Keratinocyte (primary cell): ENCODE measurements at regions not wholly inside any gene's neighbourhood (a gene's known extent, or its start where the extent isn't known, plus 50 kb on each side); places are given as distances from the start of the nearest gene placed in this dataset.

Source experiments
- EZH2 ChIP-seq: IDR thresholded peaks from one replicate; pipeline ENCODE4 v1.6.1; 2012; ENCODE audit warnings: inconsistent platforms, mild to moderate bottlenecking, low read length, moderate library complexity
- TF ChIP-seq, protein P1 (sequence below), 3 experiments: IDR thresholded peaks in 1 of 3; conservative IDR thresholded peaks in 1 of 3; optimal IDR thresholded peaks in 1 of 3; 2 replicates in 2 of 3; 3 replicates in 1 of 3; pipeline versions ENCODE3 to v1.5.1; 2011; ENCODE audit warnings: low read length in 3 of 3, mild to moderate bottlenecking in 3 of 3, moderate library complexity in 2 of 3, control low read depth in 1 of 3, inconsistent platforms in 1 of 3; ENCODE audit not compliant: insufficient read depth in 2 of 3; ENCODE audit errors: extremely low read depth in 1 of 3

DNA sequence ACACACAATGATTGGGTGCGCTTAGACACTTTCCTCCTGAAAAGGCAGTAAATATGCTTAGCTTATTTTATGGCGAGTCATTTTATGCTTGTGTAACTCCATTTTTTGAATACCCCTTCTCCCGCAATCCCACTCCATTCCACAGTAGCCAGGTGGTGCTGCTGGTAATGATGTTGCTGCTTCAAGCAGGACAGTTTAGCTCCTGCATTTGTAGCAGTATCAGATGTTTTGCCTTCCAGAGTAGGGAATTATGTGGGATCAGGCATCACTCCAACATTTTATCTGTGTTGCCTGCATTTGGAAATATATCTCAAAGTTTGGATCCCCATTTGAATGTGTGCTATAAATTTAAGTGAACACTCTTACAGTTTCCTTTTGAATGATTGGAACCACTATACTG, 302.1 kb upstream of the SGO1 start:
- TF ChIP-seq, protein P1, sequence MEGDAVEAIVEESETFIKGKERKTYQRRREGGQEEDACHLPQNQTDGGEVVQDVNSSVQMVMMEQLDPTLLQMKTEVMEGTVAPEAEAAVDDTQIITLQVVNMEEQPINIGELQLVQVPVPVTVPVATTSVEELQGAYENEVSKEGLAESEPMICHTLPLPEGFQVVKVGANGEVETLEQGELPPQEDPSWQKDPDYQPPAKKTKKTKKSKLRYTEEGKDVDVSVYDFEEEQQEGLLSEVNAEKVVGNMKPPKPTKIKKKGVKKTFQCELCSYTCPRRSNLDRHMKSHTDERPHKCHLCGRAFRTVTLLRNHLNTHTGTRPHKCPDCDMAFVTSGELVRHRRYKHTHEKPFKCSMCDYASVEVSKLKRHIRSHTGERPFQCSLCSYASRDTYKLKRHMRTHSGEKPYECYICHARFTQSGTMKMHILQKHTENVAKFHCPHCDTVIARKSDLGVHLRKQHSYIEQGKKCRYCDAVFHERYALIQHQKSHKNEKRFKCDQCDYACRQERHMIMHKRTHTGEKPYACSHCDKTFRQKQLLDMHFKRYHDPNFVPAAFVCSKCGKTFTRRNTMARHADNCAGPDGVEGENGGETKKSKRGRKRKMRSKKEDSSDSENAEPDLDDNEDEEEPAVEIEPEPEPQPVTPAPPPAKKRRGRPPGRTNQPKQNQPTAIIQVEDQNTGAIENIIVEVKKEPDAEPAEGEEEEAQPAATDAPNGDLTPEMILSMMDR (optimal IDR thresholded peaks at IDR 0.05 in 1 of 3, IDR thresholded peaks at IDR 0.05 in 1 of 3, conservative IDR thresholded peaks at IDR 0.05 in 1 of 3; ENCODE audit: extremely low read depth in 1 of 3, insufficient read depth in 2 of 3, low read length in 3 of 3), result no peak
- TF ChIP-seq EZH2, result no peak
